Ascending aorta (tissue), 2 donors: ENCODE measurements at regions not wholly inside any gene's neighbourhood (a gene's known extent, or its start where the extent isn't known, plus 50 kb on each side); places are given as distances from the start of the nearest gene placed in this dataset.
"Not testable (repeated sequence)": the region's sequence is repeated elsewhere in the genome, so short reads cannot be mapped to it uniquely, and the experiment has no call there.

Experiments used
- DNase-seq, 2 donors: peaks; one replicate each; pipeline ENCODE4 v3.0.0-alpha.2; 2019; ENCODE audit warnings: low spot score in 2 of 2
- H3K27ac ChIP-seq, 2 donors: fragments of 200-600 bp; sonication (generic); one replicate each; pipeline ENCODE4 v1.5.1; 2016 to 2017; ENCODE audit warnings: mild to moderate bottlenecking in 1 of 2
- H3K27me3 ChIP-seq: fragments of 200-600 bp; sonication (generic); one replicate; pipeline ENCODE4 v1.5.1; 2017
- H3K36me3 ChIP-seq, 2 donors: fragments of 200-600 bp; sonication (generic); one replicate each; pipeline ENCODE4 v1.5.1; 2016
- H3K4me1 ChIP-seq, 2 donors: fragments of 200-600 bp; sonication (generic); one replicate each; pipeline ENCODE4 v1.5.1; 2016 to 2017; ENCODE audit warnings: mild to moderate bottlenecking in 1 of 2
- H3K4me3 ChIP-seq, 2 donors: fragments of 200-600 bp; sonication (generic); one replicate each; pipeline ENCODE4 v1.5.1; 2016 to 2017; ENCODE audit warnings: mild to moderate bottlenecking in 1 of 2
- H3K9me3 ChIP-seq, 2 donors: fragments of 200-600 bp; sonication (generic); one replicate each; pipeline ENCODE4 v1.5.1; 2016
- intact Hi-C: fragments of 100-400 bp; cut with DNase I; formaldehyde crosslinking; loops from one replicate; pipeline ENCODE4 v1.15.1; 2023
- TF ChIP-seq, protein P1 (sequence below), 3 experiments: fragments of 200-600 bp in 2 of 3; fragments of 450-650 bp in 1 of 3; sonication (generic) in 2 of 3; IDR thresholded peaks; one replicate each; pipeline ENCODE4 v1.5.1; 2016 to 2019; ENCODE audit warnings: antibody characterized with exemption in 3 of 3, mild to moderate bottlenecking in 1 of 3, moderate library complexity in 1 of 3

GRCh38 chrX:1027680-1028079, 184.8 kb downstream of the CRLF2 start:
- intact Hi-C loops: no loop called here
- no peak overlapping the region for H3K4me3 ChIP-seq
- no peaks in the 10 kb centered on the region for H3K27me3 ChIP-seq
- TF ChIP-seq, protein P1, sequence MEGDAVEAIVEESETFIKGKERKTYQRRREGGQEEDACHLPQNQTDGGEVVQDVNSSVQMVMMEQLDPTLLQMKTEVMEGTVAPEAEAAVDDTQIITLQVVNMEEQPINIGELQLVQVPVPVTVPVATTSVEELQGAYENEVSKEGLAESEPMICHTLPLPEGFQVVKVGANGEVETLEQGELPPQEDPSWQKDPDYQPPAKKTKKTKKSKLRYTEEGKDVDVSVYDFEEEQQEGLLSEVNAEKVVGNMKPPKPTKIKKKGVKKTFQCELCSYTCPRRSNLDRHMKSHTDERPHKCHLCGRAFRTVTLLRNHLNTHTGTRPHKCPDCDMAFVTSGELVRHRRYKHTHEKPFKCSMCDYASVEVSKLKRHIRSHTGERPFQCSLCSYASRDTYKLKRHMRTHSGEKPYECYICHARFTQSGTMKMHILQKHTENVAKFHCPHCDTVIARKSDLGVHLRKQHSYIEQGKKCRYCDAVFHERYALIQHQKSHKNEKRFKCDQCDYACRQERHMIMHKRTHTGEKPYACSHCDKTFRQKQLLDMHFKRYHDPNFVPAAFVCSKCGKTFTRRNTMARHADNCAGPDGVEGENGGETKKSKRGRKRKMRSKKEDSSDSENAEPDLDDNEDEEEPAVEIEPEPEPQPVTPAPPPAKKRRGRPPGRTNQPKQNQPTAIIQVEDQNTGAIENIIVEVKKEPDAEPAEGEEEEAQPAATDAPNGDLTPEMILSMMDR (IDR thresholded peaks at IDR 0.05): no peak
- DNase-seq: no peak
- H3K4me1 ChIP-seq: no peaks in the 10 kb centered on the region
- H3K9me3 ChIP-seq: no peaks in the 10 kb centered on the region
- no peaks in the 10 kb centered on the region for H3K36me3 ChIP-seq
- no peak overlapping the region for H3K27ac ChIP-seq

GRCh38 chrX:1027133-1027532, 185.3 kb downstream of the CRLF2 start:
- no peak for DNase-seq
- intact Hi-C loops: no loop called here
- no peaks in the 10 kb centered on the region for H3K36me3 ChIP-seq
- H3K27ac ChIP-seq: no peak overlapping the region
- TF ChIP-seq, protein P1 (IDR thresholded peaks at IDR 0.05): no peak
- no peaks in the 10 kb centered on the region for H3K9me3 ChIP-seq
- no peaks in the 10 kb centered on the region for H3K27me3 ChIP-seq
- no peak overlapping the region for H3K4me3 ChIP-seq
- no peaks in the 10 kb centered on the region for H3K4me1 ChIP-seq

- Histone ChIP-seq H3K36me3 (no peaks in the 10 kb centered on the region), H3K9me3 (no peaks in the 10 kb centered on the region), H3K27me3 (no peaks in the 10 kb centered on the region), H3K27ac (no peak overlapping the region), H3K4me1 (no peaks in the 10 kb centered on the region), H3K4me3 (no peak overlapping the region)
- intact Hi-C loops: no loop called here
- no peak for DNase-seq
- TF ChIP-seq, protein P1 (IDR thresholded peaks at IDR 0.05): no peak
Observed at GRCh38 chrX:1026263-1027015, 186.0 kb downstream of the CRLF2 start.

GRCh38 chrX:1025413-1025812, 187.0 kb downstream of the CRLF2 start:
- TF ChIP-seq, protein P1 (IDR thresholded peaks at IDR 0.05): no peak
- H3K27ac ChIP-seq: no peak overlapping the region
- DNase-seq: no peak
- intact Hi-C loops: no loop called here
- no peaks in the 10 kb centered on the region for H3K27me3 ChIP-seq
- no peaks in the 10 kb centered on the region for H3K4me1 ChIP-seq
- H3K9me3 ChIP-seq: peaks cover 0 to 5% of the 10 kb centered on the region in 2 donors
- H3K4me3 ChIP-seq: no peak overlapping the region
- H3K36me3 ChIP-seq: no peaks in the 10 kb centered on the region

- Histone ChIP-seq H3K4me1 (no peaks in the 10 kb centered on the region), H3K4me3 (no peak overlapping the region), H3K36me3 (no peaks in the 10 kb centered on the region), H3K27ac (no peak overlapping the region), H3K9me3 (peaks cover 0 to 5% of the 10 kb centered on the region in 2 donors), H3K27me3 (no peaks in the 10 kb centered on the region)
- TF ChIP-seq, protein P1 (IDR thresholded peaks at IDR 0.05): no peak
- intact Hi-C loops: no loop called here
- no peak for DNase-seq
Observed at GRCh38 chrX:1023676-1024075, 188.8 kb downstream of the CRLF2 start.

DNA sequence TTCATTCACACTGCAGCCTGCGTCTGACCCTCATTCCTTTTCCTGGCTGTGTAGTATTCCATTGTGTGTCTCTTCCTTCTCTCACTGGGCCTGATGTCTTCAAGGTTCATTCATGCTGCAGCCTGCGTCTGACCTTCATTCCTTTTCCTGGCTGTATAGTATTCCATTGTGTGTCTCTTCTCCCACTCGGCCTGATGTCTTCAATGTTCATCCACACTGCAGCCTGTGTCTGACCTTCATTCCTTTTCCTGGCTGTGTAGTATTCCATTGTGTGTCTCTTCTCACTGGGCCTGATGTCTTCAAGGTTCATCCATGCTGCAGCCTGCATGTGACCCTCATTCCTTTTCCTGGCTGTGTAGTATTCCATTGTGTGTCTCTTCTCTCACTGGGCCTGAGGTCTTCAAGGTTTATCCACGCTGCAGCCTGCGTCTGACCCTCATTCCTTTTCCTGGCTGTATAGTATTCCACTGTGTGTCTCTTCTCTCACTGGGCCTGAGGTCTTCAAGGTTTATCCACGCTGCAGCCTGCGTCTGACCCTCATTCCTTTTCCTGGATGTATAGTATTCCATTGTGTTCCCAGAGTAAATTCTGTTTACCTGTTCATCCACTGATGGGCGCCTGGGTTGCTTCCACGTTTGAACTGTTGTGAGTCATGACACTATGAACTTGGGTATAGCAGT, 191.0 kb downstream of the CRLF2 start:
- H3K4me3 ChIP-seq, H3K9me3 ChIP-seq, H3K36me3 ChIP-seq, H3K4me1 ChIP-seq, intact Hi-C loops, DNase-seq, H3K27ac ChIP-seq, H3K27me3 ChIP-seq: not testable (repeated sequence)
